ENCODE measurements at regions not wholly inside any gene's neighbourhood (a gene's known extent, or its start where the extent isn't known, plus 50 kb on each side); places are given as distances from the start of the nearest gene placed in this dataset.

GRCh38 chr2:2822143-2822542 lies 491.1 kb upstream of the MYT1L start:
- DNase-seq (ENCODE audit: insufficient read length, low spot score, missing footprints): no peak
- Histone ChIP-seq H3K27ac (ENCODE audit: low read depth, low read length) (no peak overlapping the region), H3K4me1 (ENCODE audit: insufficient read depth, low read length) (no peaks in the 10 kb centered on the region), H3K4me3 (ENCODE audit: insufficient read depth, low read length) (no peak overlapping the region), H3K79me2 (ENCODE audit: insufficient read depth, low read length) (no peaks in the 10 kb centered on the region), H3K27me3 (ENCODE audit: insufficient read depth, low read length) (no peaks in the 10 kb centered on the region), H4K20me1 (ENCODE audit: insufficient read depth, low read length) (no peaks in the 10 kb centered on the region), H3K9me3 (ENCODE audit: low read depth, low read length) (peaks cover 2% of the 10 kb centered on the region), H2AFZ (ENCODE audit: low read length) (no peak overlapping the region), H3K4me2 (ENCODE audit: insufficient read depth, low read length) (no peak overlapping the region), H3K36me3 (ENCODE audit: insufficient read depth, low read length) (no peaks in the 10 kb centered on the region)
- TF ChIP-seq CTCF (IDR thresholded peaks at IDR 0.05; ENCODE audit: extremely low read depth, low read depth, low read length): no peak

- Histone ChIP-seq H3K79me2 (ENCODE audit: insufficient read depth, low read length) (no peaks in the 10 kb centered on the region), H3K27me3 (ENCODE audit: insufficient read depth, low read length) (no peaks in the 10 kb centered on the region), H2AFZ (ENCODE audit: low read length) (no peak overlapping the region), H3K27ac (ENCODE audit: low read depth, low read length) (no peak overlapping the region), H3K4me1 (ENCODE audit: insufficient read depth, low read length) (no peaks in the 10 kb centered on the region), H4K20me1 (ENCODE audit: insufficient read depth, low read length) (no peaks in the 10 kb centered on the region), H3K9me3 (ENCODE audit: low read depth, low read length) (no peaks in the 10 kb centered on the region), H3K36me3 (ENCODE audit: insufficient read depth, low read length) (no peaks in the 10 kb centered on the region), H3K4me3 (ENCODE audit: insufficient read depth, low read length) (no peak overlapping the region), H3K4me2 (ENCODE audit: insufficient read depth, low read length) (no peak overlapping the region)
- TF ChIP-seq CTCF (IDR thresholded peaks at IDR 0.05; ENCODE audit: extremely low read depth, low read depth, low read length): no peak
- DNase-seq (ENCODE audit: insufficient read length, low spot score, missing footprints): no peak
These were observed 481.6 kb upstream of the MYT1L start for GRCh38 chr2:2812648-2813047.

GRCh38 chr2:2812117-2812516 lies 481.0 kb upstream of the MYT1L start:
- no peak overlapping the region for H2AFZ ChIP-seq (ENCODE audit: low read length)
- no peak overlapping the region for H3K4me2 ChIP-seq (ENCODE audit: insufficient read depth, low read length)
- no peaks in the 10 kb centered on the region for H3K79me2 ChIP-seq (ENCODE audit: insufficient read depth, low read length)
- H3K27ac ChIP-seq (ENCODE audit: low read depth, low read length): no peak overlapping the region
- no peak overlapping the region for H3K4me3 ChIP-seq (ENCODE audit: insufficient read depth, low read length)
- H3K36me3 ChIP-seq (ENCODE audit: insufficient read depth, low read length): no peaks in the 10 kb centered on the region
- no peaks in the 10 kb centered on the region for H3K9me3 ChIP-seq (ENCODE audit: low read depth, low read length)
- no peak for TF ChIP-seq CTCF (IDR thresholded peaks at IDR 0.05; ENCODE audit: extremely low read depth, low read depth, low read length)
- H4K20me1 ChIP-seq (ENCODE audit: insufficient read depth, low read length): no peaks in the 10 kb centered on the region
- H3K4me1 ChIP-seq (ENCODE audit: insufficient read depth, low read length): no peaks in the 10 kb centered on the region
- DNase-seq (ENCODE audit: insufficient read length, low spot score, missing footprints): no peak
- H3K27me3 ChIP-seq (ENCODE audit: insufficient read depth, low read length): no peaks in the 10 kb centered on the region

- Histone ChIP-seq H3K79me2 (ENCODE audit: insufficient read depth, low read length) (no peaks in the 10 kb centered on the region), H4K20me1 (ENCODE audit: insufficient read depth, low read length) (no peaks in the 10 kb centered on the region), H3K4me2 (ENCODE audit: insufficient read depth, low read length) (no peak overlapping the region)
These were observed 479.4 kb upstream of the MYT1L start for GRCh38 chr2:2810504-2810903.

More at GRCh38 chr2:2810504-2810903, 479.4 kb upstream of the MYT1L start:
- TF ChIP-seq CTCF (IDR thresholded peaks at IDR 0.05; ENCODE audit: extremely low read depth, low read depth, low read length): no peak
- H2AFZ ChIP-seq (ENCODE audit: low read length): no peak overlapping the region
- H3K9me3 ChIP-seq (ENCODE audit: low read depth, low read length): no peaks in the 10 kb centered on the region
- H3K27ac ChIP-seq (ENCODE audit: low read depth, low read length): no peak overlapping the region
- H3K27me3 ChIP-seq (ENCODE audit: insufficient read depth, low read length): no peaks in the 10 kb centered on the region
- H3K4me1 ChIP-seq (ENCODE audit: insufficient read depth, low read length): no peaks in the 10 kb centered on the region
- no peak for DNase-seq (ENCODE audit: insufficient read length, low spot score, missing footprints)
- H3K36me3 ChIP-seq (ENCODE audit: insufficient read depth, low read length): no peaks in the 10 kb centered on the region
- H3K4me3 ChIP-seq (ENCODE audit: insufficient read depth, low read length): no peak overlapping the region

Data from osteoblast (primary cell).